ENCODE measurements at regions not wholly inside any gene's neighbourhood (a gene's known extent, or its start where the extent isn't known, plus 50 kb on each side); places are given as distances from the start of the nearest gene placed in this dataset.

- no peak overlapping the region for H2AFZ ChIP-seq
- H3K27ac ChIP-seq: no peak overlapping the region
- H3K4me1 ChIP-seq (replicated peaks; ENCODE audit: insufficient read depth): no peaks in the 10 kb centered on the region
- no peaks in the 10 kb centered on the region for H3K79me2 ChIP-seq (ENCODE audit: low read depth)
- CTCF ChIA-PET: no interaction called here
- H3K36me3 ChIP-seq (ENCODE audit: low read depth): no peaks in the 10 kb centered on the region
- H3K4me3 ChIP-seq: no peak overlapping the region
- no peaks in the 10 kb centered on the region for H4K20me1 ChIP-seq (ENCODE audit: insufficient read depth)
- DNase-seq: no peak
- POLR2A ChIA-PET (ENCODE audit: unreplicated experiment): no interaction called here
- intact Hi-C loops (cut with micrococcal nuclease; ENCODE audit: unreplicated experiment): no loop called here
- H3K9me3 ChIP-seq (ENCODE audit: insufficient read depth, low read depth): no peaks in the 10 kb centered on the region
- TF ChIP-seq CTCF (conservative IDR thresholded peaks at IDR 0.05) (no peak), EZH2 (IDR thresholded peaks at IDR 0.05; ENCODE audit: low read depth) (no peak)
- no peaks in the 10 kb centered on the region for H3K27me3 ChIP-seq (ENCODE audit: insufficient read depth, low read depth)
- H3K9me2 ChIP-seq (ENCODE audit: insufficient read depth): no peaks in the 10 kb centered on the region
- no TSS peak for BruUV-seq (replicated peaks)
- H3F3A ChIP-seq (ENCODE audit: insufficient read depth, low read depth): no peaks in the 10 kb centered on the region
- H3K4me2 ChIP-seq: no peak overlapping the region
These were observed 60.4 kb upstream of the GRPEL1 start for GRCh38 chr4:7128234-7128633.

- no peak overlapping the region for H2AFZ ChIP-seq
- H3K9me2 ChIP-seq (ENCODE audit: insufficient read depth): no peaks in the 10 kb centered on the region
- no peaks in the 10 kb centered on the region for H3K4me1 ChIP-seq (replicated peaks; ENCODE audit: insufficient read depth)
- no peak for TF ChIP-seq EZH2 (IDR thresholded peaks at IDR 0.05; ENCODE audit: low read depth)
- TF ChIP-seq CTCF (conservative IDR thresholded peaks at IDR 0.05): no peak
- ChIA-PET CTCF (no interaction called here), POLR2A (ENCODE audit: unreplicated experiment) (no interaction called here)
- H3K4me3 ChIP-seq: no peak overlapping the region
- H3K4me2 ChIP-seq: no peak overlapping the region
- no peaks in the 10 kb centered on the region for H3K9me3 ChIP-seq (ENCODE audit: insufficient read depth, low read depth)
- intact Hi-C loops (cut with micrococcal nuclease; ENCODE audit: unreplicated experiment): no loop called here
- DNase-seq: no peak
- no peaks in the 10 kb centered on the region for H4K20me1 ChIP-seq (ENCODE audit: insufficient read depth)
- no TSS peak for BruUV-seq (replicated peaks)
- no peaks in the 10 kb centered on the region for H3K36me3 ChIP-seq (ENCODE audit: low read depth)
- no peaks in the 10 kb centered on the region for H3K79me2 ChIP-seq (ENCODE audit: low read depth)
- H3F3A ChIP-seq (ENCODE audit: insufficient read depth, low read depth): no peaks in the 10 kb centered on the region
- no peaks in the 10 kb centered on the region for H3K27me3 ChIP-seq (ENCODE audit: insufficient read depth, low read depth)
- H3K27ac ChIP-seq: no peak overlapping the region
These were observed 59.7 kb upstream of the GRPEL1 start for GRCh38 chr4:7127576-7127975.

GRCh38 chr4:7126981-7127380 lies 59.1 kb upstream of the GRPEL1 start:
- intact Hi-C loops (cut with micrococcal nuclease; ENCODE audit: unreplicated experiment): no loop called here
- H3K79me2 ChIP-seq (ENCODE audit: low read depth): no peaks in the 10 kb centered on the region
- no peaks in the 10 kb centered on the region for H3K27me3 ChIP-seq (ENCODE audit: insufficient read depth, low read depth)
- no peak overlapping the region for H3K4me3 ChIP-seq
- H3K4me1 ChIP-seq (replicated peaks; ENCODE audit: insufficient read depth): no peaks in the 10 kb centered on the region
- H3K36me3 ChIP-seq (ENCODE audit: low read depth): no peaks in the 10 kb centered on the region
- H3K27ac ChIP-seq: no peak overlapping the region
- no peak overlapping the region for H2AFZ ChIP-seq
- no TSS peak for BruUV-seq (replicated peaks)
- DNase-seq: no peak
- no peaks in the 10 kb centered on the region for H3F3A ChIP-seq (ENCODE audit: insufficient read depth, low read depth)
- no peaks in the 10 kb centered on the region for H3K9me2 ChIP-seq (ENCODE audit: insufficient read depth)
- POLR2A ChIA-PET (ENCODE audit: unreplicated experiment): no interaction called here
- H4K20me1 ChIP-seq (ENCODE audit: insufficient read depth): no peaks in the 10 kb centered on the region
- CTCF ChIA-PET: no interaction called here
- H3K9me3 ChIP-seq (ENCODE audit: insufficient read depth, low read depth): no peaks in the 10 kb centered on the region
- TF ChIP-seq EZH2 (IDR thresholded peaks at IDR 0.05; ENCODE audit: low read depth) (no peak), CTCF (conservative IDR thresholded peaks at IDR 0.05) (no peak)
- no peak overlapping the region for H3K4me2 ChIP-seq

Data from PC-9 (cell line).